Astrocyte (in vitro differentiated cells and primary cell): ENCODE measurements at regions not wholly inside any gene's neighbourhood (a gene's known extent, or its start where the extent isn't known, plus 50 kb on each side); places are given as distances from the start of the nearest gene placed in this dataset.

ENCODE experiments used
- EZH2 ChIP-seq: IDR thresholded peaks from 2 replicates; pipeline ENCODE4 v1.6.1; 2012; ENCODE audit warnings: mild to moderate bottlenecking, low read length, inconsistent platforms; ENCODE audit not compliant: insufficient read depth
- TF ChIP-seq, protein P1 (sequence below): IDR thresholded peaks from 2 replicates; pipeline ENCODE4 v1.5.1; 2011; ENCODE audit warnings: low read depth, mild to moderate bottlenecking, inconsistent platforms, low read length, moderate library complexity; ENCODE audit not compliant: insufficient read depth

DNA sequence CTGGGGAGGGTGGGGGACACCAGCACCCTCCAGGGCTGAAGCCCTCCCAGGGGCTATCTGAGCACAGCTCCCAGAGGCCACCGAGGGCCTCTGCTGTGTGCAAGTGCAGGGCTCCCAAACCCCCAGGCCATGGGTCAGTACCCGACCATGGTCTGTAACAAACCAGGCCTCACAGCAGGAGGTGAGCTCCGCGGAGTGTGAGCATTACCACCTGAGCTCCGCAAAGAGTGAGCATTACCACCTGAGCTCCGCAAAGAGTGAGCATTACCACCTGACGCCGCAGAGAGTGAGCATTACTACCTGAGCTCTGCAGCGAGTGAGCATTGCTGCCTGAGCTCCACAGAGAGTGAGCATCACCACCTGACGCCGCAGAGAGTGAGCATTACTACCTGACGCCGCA lies 152.9 kb upstream of the IRX2 start:
- TF ChIP-seq, protein P1, sequence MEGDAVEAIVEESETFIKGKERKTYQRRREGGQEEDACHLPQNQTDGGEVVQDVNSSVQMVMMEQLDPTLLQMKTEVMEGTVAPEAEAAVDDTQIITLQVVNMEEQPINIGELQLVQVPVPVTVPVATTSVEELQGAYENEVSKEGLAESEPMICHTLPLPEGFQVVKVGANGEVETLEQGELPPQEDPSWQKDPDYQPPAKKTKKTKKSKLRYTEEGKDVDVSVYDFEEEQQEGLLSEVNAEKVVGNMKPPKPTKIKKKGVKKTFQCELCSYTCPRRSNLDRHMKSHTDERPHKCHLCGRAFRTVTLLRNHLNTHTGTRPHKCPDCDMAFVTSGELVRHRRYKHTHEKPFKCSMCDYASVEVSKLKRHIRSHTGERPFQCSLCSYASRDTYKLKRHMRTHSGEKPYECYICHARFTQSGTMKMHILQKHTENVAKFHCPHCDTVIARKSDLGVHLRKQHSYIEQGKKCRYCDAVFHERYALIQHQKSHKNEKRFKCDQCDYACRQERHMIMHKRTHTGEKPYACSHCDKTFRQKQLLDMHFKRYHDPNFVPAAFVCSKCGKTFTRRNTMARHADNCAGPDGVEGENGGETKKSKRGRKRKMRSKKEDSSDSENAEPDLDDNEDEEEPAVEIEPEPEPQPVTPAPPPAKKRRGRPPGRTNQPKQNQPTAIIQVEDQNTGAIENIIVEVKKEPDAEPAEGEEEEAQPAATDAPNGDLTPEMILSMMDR, result no peak
- TF ChIP-seq EZH2, result no peak
